ENCODE measurements at regions not wholly inside any gene's neighbourhood (a gene's known extent, or its start where the extent isn't known, plus 50 kb on each side); places are given as distances from the start of the nearest gene placed in this dataset.
"Not testable (repeated sequence)": the region's sequence is repeated elsewhere in the genome, so short reads cannot be mapped to it uniquely, and the experiment has no call there.

- no peak for DNase-seq (ENCODE audit: low read depth in 4 of 4, low spot score in 3 of 4)
These were observed 57.8 kb upstream of the CACNA2D1 start for GRCh38 chr7:82501346-82501745.

DNA sequence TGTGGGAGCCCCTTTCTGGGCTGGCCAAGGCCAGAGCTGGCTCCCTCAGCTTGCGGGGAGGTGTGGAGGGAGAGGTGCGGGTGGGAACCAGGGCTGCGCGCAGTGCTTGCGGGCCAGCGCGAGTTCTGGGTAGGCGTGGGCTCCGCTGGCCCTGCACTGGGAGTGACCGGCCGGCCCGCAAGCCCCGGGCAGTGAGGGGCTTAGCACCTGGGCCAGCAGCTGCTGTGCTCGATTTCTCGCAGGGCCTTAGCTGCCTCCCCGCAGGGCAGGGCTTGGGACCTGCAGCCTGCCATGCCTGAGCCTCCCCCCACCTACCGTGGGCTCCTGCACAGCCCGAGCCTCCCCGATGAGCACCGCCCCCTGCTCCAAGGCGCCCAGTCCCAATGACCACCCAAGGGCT lies 56.0 kb upstream of the CACNA2D1 start:
- DNase-seq (ENCODE audit: low read depth in 4 of 4, low spot score in 3 of 4): not testable (repeated sequence)

DNA sequence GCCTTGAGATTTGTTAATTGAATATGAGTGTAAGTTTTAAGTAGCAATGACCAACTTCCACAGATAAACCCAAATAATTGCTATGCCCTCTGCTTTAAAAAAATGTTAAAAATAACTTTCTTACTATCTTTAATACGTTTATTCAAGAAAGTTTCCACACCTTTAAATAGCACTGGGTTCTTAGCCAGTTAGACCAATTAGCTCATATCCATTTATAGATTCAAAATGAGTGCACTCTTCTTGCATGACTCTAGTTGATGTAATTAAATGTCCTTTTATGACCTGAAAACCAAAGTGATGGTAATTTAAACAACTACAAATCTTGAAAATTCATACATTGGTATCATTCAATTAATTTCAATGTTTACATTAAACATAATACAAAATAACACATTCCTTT lies 50.8 kb upstream of the CACNA2D1 start:
- no peak for DNase-seq (ENCODE audit: low read depth in 4 of 4, low spot score in 3 of 4)

All from right renal pelvis (tissue), 4 donors.